Upper lobe of left lung (tissue), 4 donors: ENCODE measurements at regions not wholly inside any gene's neighbourhood (a gene's known extent, or its start where the extent isn't known, plus 50 kb on each side); places are given as distances from the start of the nearest gene placed in this dataset.

ENCODE experiments used
- CTCF ChIP-seq, 6 experiments: fragments of 450-650 bp in 4 of 6; fragments of 200-600 bp in 2 of 6; sonication (generic) in 2 of 6; IDR thresholded peaks; one replicate each; pipeline ENCODE4 v1.5.1; 2016 to 2019; ENCODE audit warnings: antibody characterized with exemption in 6 of 6
- POLR2A ChIP-seq, 4 donors: fragments of 450-650 bp; IDR thresholded peaks; one replicate each; pipeline ENCODE4 v1.5.1; 2016 to 2017; ENCODE audit warnings: antibody characterized with exemption in 4 of 4, mild to moderate bottlenecking in 2 of 4

- TF ChIP-seq CTCF (IDR thresholded peaks at IDR 0.05), result no peak
- no peak for TF ChIP-seq POLR2A (IDR thresholded peaks at IDR 0.05)
Observed at GRCh38 chr12:25317553-25317952, 66.8 kb upstream of the KRAS start.
